KMS-11 (cell line): ENCODE measurements at regions not wholly inside any gene's neighbourhood (a gene's known extent, or its start where the extent isn't known, plus 50 kb on each side); places are given as distances from the start of the nearest gene placed in this dataset.

Experiments
- H2AFZ ChIP-seq: fragments of 200-600 bp; sonication (generic); 2 replicates; pipeline ENCODE4 v1.6.1; 2016; ENCODE audit warnings: antibody characterized with exemption, mixed run types, low read depth
- H3K27ac ChIP-seq: fragments of 200-600 bp; sonication (generic); 2 replicates; pipeline ENCODE4 v1.6.1; 2016; ENCODE audit warnings: mild to moderate bottlenecking, mixed run types
- H3K27me3 ChIP-seq: fragments of 200-600 bp; sonication (generic); 2 replicates; pipeline ENCODE4 v1.6.1; 2017; ENCODE audit warnings: mild to moderate bottlenecking, low read depth, mixed run types, moderate library complexity; ENCODE audit not compliant: insufficient read depth
- H3K36me3 ChIP-seq: fragments of 200-600 bp; sonication (generic); 2 replicates; pipeline ENCODE4 v1.6.1; 2017; ENCODE audit warnings: mild to moderate bottlenecking, mixed run types; ENCODE audit not compliant: insufficient read depth
- H3K4me1 ChIP-seq: fragments of 200-600 bp; sonication (generic); 2 replicates; pipeline ENCODE4 v1.6.1; 2016; ENCODE audit warnings: mild to moderate bottlenecking, low read depth, mixed run types; ENCODE audit not compliant: poor library complexity, severe bottlenecking
- H3K4me2 ChIP-seq: fragments of 200-600 bp; sonication (generic); 2 replicates; pipeline ENCODE4 v1.7.0; 2016; ENCODE audit warnings: mild to moderate bottlenecking, mixed run types
- H3K4me3 ChIP-seq: fragments of 200-600 bp; sonication (generic); IDR thresholded peaks from 2 replicates; pipeline ENCODE4 v1.6.1; 2017; ENCODE audit warnings: low read depth, low read length, mixed read lengths; ENCODE audit not compliant: insufficient read depth
- H3K79me2 ChIP-seq: fragments of 200-600 bp; sonication (generic); 2 replicates; pipeline ENCODE4 v1.6.1; 2016; ENCODE audit warnings: low read depth, mixed run types; ENCODE audit not compliant: insufficient read depth
- H3K9ac ChIP-seq: fragments of 200-600 bp; sonication (generic); 2 replicates; pipeline ENCODE4 v1.6.1; 2016; ENCODE audit warnings: mild to moderate bottlenecking, mixed run types
- H4K20me1 ChIP-seq: fragments of 200-600 bp; sonication (generic); 2 replicates; pipeline ENCODE4 v1.6.1; 2016; ENCODE audit warnings: mild to moderate bottlenecking, mixed run types; ENCODE audit not compliant: insufficient read depth
- CTCF ChIP-seq: fragments of 200-600 bp; sonication (generic); conservative IDR thresholded peaks from 2 replicates; pipeline ENCODE4 v1.6.1; 2017; ENCODE audit warnings: low read depth, mild to moderate bottlenecking, antibody characterized with exemption, low read length, moderate library complexity, mixed read lengths

GRCh38 chr5:68708842-68709170 is 385.0 kb upstream of the SLC30A5 start:
- H4K20me1 ChIP-seq = no peaks in the 10 kb centered on the region
- no peak for TF ChIP-seq CTCF

GRCh38 chr5:68709239-68709638 is 384.6 kb upstream of the SLC30A5 start:
- Histone ChIP-seq H3K4me2 (no peak overlapping the region), H3K27me3 (no peaks in the 10 kb centered on the region), H2AFZ (no peak overlapping the region)

More at GRCh38 chr5:68708842-68709170, 385.0 kb upstream of the SLC30A5 start:
- no peak overlapping the region for H2AFZ ChIP-seq
- no peak overlapping the region for H3K9ac ChIP-seq
- H3K36me3 ChIP-seq = no peaks in the 10 kb centered on the region
- no peaks in the 10 kb centered on the region for H3K27me3 ChIP-seq
- no peak overlapping the region for H3K4me3 ChIP-seq
- no peaks in the 10 kb centered on the region for H3K4me1 ChIP-seq
- no peaks in the 10 kb centered on the region for H3K79me2 ChIP-seq
- H3K4me2 ChIP-seq = no peak overlapping the region
- no peak overlapping the region for H3K27ac ChIP-seq

GRCh38 chr5:68710514-68710913 is 383.3 kb upstream of the SLC30A5 start:
- Histone ChIP-seq H4K20me1 (no peaks in the 10 kb centered on the region), H3K4me3 (no peak overlapping the region), H3K27me3 (no peaks in the 10 kb centered on the region), H3K4me1 (no peaks in the 10 kb centered on the region), H3K9ac (no peak overlapping the region), H3K27ac (no peak overlapping the region), H3K79me2 (no peaks in the 10 kb centered on the region), H2AFZ (no peak overlapping the region), H3K36me3 (no peaks in the 10 kb centered on the region), H3K4me2 (no peak overlapping the region)
- TF ChIP-seq CTCF = no peak

More at GRCh38 chr5:68709239-68709638, 384.6 kb upstream of the SLC30A5 start:
- H3K79me2 ChIP-seq = no peaks in the 10 kb centered on the region
- no peaks in the 10 kb centered on the region for H3K36me3 ChIP-seq
- H3K9ac ChIP-seq = no peak overlapping the region
- H3K4me3 ChIP-seq = no peak overlapping the region
- no peak overlapping the region for H3K27ac ChIP-seq
- no peak for TF ChIP-seq CTCF
- H4K20me1 ChIP-seq = no peaks in the 10 kb centered on the region
- no peaks in the 10 kb centered on the region for H3K4me1 ChIP-seq

- TF ChIP-seq CTCF = no peak
- Histone ChIP-seq H3K27ac (no peak overlapping the region), H2AFZ (no peak overlapping the region), H4K20me1 (no peaks in the 10 kb centered on the region), H3K79me2 (no peaks in the 10 kb centered on the region), H3K27me3 (no peaks in the 10 kb centered on the region), H3K36me3 (no peaks in the 10 kb centered on the region), H3K4me2 (no peak overlapping the region), H3K4me1 (no peaks in the 10 kb centered on the region), H3K4me3 (no peak overlapping the region), H3K9ac (no peak overlapping the region)
Observed at GRCh38 chr5:68711293-68712200, 382.3 kb upstream of the SLC30A5 start.
